ENCODE measurements at regions not wholly inside any gene's neighbourhood (a gene's known extent, or its start where the extent isn't known, plus 50 kb on each side); places are given as distances from the start of the nearest gene placed in this dataset.

DNA sequence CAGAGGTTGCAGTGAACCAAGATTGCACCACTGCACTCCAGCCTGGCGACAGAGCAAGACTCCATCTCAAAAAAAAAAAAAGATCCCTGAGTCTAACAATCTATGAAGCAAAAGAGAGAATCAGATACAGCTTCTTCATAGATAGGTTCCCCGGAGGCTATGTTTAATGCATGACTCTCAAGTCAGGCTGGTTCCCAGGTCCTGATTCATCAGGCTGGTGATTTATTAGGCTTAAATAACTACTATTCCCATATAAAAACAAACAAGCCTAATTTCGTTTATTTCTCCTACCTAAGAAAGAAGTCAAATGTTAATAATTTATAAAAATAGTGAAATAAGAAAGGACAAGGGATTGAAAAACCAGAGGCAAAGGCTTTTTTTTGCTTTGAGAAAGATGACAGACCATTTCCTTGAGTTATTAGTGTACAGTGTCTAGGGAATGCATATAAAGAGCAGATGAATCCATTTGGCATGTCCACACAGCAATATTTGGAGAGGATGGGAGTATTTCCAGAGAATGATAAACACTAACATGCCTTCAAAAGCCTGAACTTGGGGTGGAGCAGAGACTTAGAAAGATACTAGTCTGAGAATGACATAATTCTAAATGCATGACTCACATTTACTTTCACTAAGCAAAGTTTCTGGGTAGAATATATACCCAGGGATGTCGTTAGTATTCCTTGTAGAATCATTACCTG is 115.3 kb downstream of the NREP start:
- Histone ChIP-seq H2BK20ac (ENCODE audit: low read depth, low read length) (no peak overlapping the region), H2BK5ac (ENCODE audit: low read depth, low read length, poor library complexity, severe bottlenecking) (peak overlapping the region; percentile 8), H2BK15ac (ENCODE audit: low read depth, low read length) (no peak overlapping the region), H2BK120ac (ENCODE audit: low read depth, low read length) (no peak overlapping the region), H3K14ac (replicated peaks; ENCODE audit: low read depth, low read length) (no peak overlapping the region), H2AK9ac (replicated peaks; ENCODE audit: low read depth, low read length, poor library complexity) (no peak overlapping the region), H3K9ac (ENCODE audit: low read depth, low read length) (no peak overlapping the region), H4K91ac (ENCODE audit: insufficient read depth, low read depth, low read length) (no peak overlapping the region), H3K4ac (ENCODE audit: low read depth, low read length) (no peak overlapping the region), H3K79me1 (ENCODE audit: low read depth in 1 of 2, low read length in 2 of 2) (no peaks in the 10 kb centered on the region), H2AFZ (replicated peaks; ENCODE audit: low read length, poor library complexity) (no peak overlapping the region), H3K23ac (ENCODE audit: low read depth, low read length) (no peak overlapping the region), H2AK5ac (ENCODE audit: low read depth, low read length) (no peak overlapping the region), H3K9me3 (ENCODE audit: control insufficient read depth, insufficient read depth, low read length) (peaks cover 15% of the 10 kb centered on the region), H3K4me1 (ENCODE audit: control insufficient read depth, insufficient read depth, low read length) (peaks cover 1% of the 10 kb centered on the region; the same call in 1 of the 2 replicates), H3K36me3 (ENCODE audit: control insufficient read depth, insufficient read depth, low read length) (no peaks in the 10 kb centered on the region), H4K8ac (ENCODE audit: low read depth in 2 of 2, low read length in 2 of 2) (no peak overlapping the region), H4K20me1 (ENCODE audit: insufficient read depth, low read length) (no peaks in the 10 kb centered on the region), H4K5ac (ENCODE audit: low read depth, low read length) (no peak overlapping the region), H3K18ac (ENCODE audit: low read depth, low read length) (no peak overlapping the region), H3K4me3 (ENCODE audit: insufficient read depth, low read depth, low read length) (no peak overlapping the region), H3K4me2 (ENCODE audit: low read depth, low read length) (0 out of 2 replicates have a peak overlapping the region, but pooled peaks have one; percentile 24), H3K27me3 (ENCODE audit: control insufficient read depth, insufficient read depth, low read length) (peaks cover 29% of the 10 kb centered on the region), H3K27ac (ENCODE audit: insufficient read depth, low read length) (no peak overlapping the region), H3K9me1 (ENCODE audit: insufficient read depth, low read length) (peaks cover 2% of the 10 kb centered on the region; the same call in 1 of the 2 replicates), H3K56ac (ENCODE audit: extremely low read depth, insufficient read depth, low read length) (no peak overlapping the region)
- no TSS peak for BruUV-seq (replicated peaks)
- DNase-seq (peak; percentile 90), ATAC-seq (ENCODE audit: low read depth) (peak; percentile 98)
- no CpG with 5 or more reads among the region's 4 CpGs for WGBS, 2 experiments (ENCODE audit: extremely low coverage in 2 of 2, insufficient read length in 1 of 2)
- CTCF ChIA-PET, result interaction anchor here (0.6 kb wide), 1 partner anchor 129 kb away, joined by 3 read pairs; no protein-coding TSS in a partner anchor
- dilution Hi-C loops (cut with HindIII; ENCODE audit: low sequenced_read_pairs, unreplicated experiment), result no loop called here
- TF ChIP-seq RFX5 (IDR thresholded peaks at IDR 0.05; ENCODE audit: low read depth, low read length), result no peak
- peak; percentile 62 for TF ChIP-seq FOS (IDR thresholded peaks at IDR 0.05; ENCODE audit: low read depth, low read length)
- POLR2A ChIA-PET (ENCODE audit: unreplicated experiment), result no interaction called here
- in situ Hi-C loops (cut with MboI; ENCODE audit: low sequenced_read_pairs), result no loop called here
- intact Hi-C loops (cut with micrococcal nuclease), result loop anchor here (2.0 to 5.0 kb wide), 4 partner anchors 84 to 505 kb away; partner anchors contain the start of gene NREP

All from IMR-90 (cell line).